GM12873 (cell line): ENCODE measurements at regions not wholly inside any gene's neighbourhood (a gene's known extent, or its start where the extent isn't known, plus 50 kb on each side); places are given as distances from the start of the nearest gene placed in this dataset.

Experiments
- CTCF ChIP-seq: IDR thresholded peaks from 2 replicates; pipeline ENCODE4 v1.5.1; 2012; ENCODE audit warnings: low read depth, mild to moderate bottlenecking, moderate library complexity, low read length, control low read depth; ENCODE audit not compliant: insufficient read depth; ENCODE audit errors: missing control alignments

- no peak for TF ChIP-seq CTCF
Observed at GRCh38 chr2:58419983-58420382, 178.9 kb upstream of the FANCL start.

GRCh38 chr2:58416696-58417095, 175.6 kb upstream of the FANCL start:
- no peak for TF ChIP-seq CTCF

GRCh38 chr2:58414506-58414905, 173.4 kb upstream of the FANCL start:
- TF ChIP-seq CTCF = no peak

GRCh38 chr2:58410549-58410948, 169.4 kb upstream of the FANCL start:
- TF ChIP-seq CTCF = no peak

GRCh38 chr2:58407487-58407886, 166.4 kb upstream of the FANCL start:
- no peak for TF ChIP-seq CTCF

- no peak for TF ChIP-seq CTCF
Observed at GRCh38 chr2:58405341-58405740, 164.2 kb upstream of the FANCL start.

GRCh38 chr2:58401936-58402335, 160.8 kb upstream of the FANCL start:
- no peak for TF ChIP-seq CTCF
